ENCODE measurements at regions not wholly inside any gene's neighbourhood (a gene's known extent, or its start where the extent isn't known, plus 50 kb on each side); places are given as distances from the start of the nearest gene placed in this dataset.
A peak's percentile ranks its signal among the peaks of the same experiment; 100 is the strongest.

DNA sequence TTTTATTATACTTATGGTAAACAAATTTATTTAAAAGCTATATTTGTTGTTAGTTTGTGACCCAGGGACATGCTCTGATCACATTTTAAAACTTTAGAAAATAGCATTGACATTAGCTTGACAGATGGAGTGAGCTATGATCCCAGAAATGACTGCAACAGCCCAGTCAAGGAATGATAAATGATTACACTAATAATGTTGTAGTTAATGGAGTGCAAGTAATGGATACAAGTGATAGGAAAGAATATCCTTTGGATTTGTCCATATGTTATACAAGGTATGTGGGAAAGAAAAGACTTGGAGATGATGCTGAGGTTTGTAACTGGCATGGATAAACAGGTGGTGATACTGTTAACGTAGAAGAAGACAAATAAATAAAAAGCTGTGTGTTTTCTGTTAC, 1908.7 kb downstream of the MRPL39 start:
- TF ChIP-seq CTCF (IDR thresholded peaks at IDR 0.05; ENCODE audit: low read length) (no peak), EZH2phosphoT487 (IDR thresholded peaks at IDR 0.05; ENCODE audit: low read length) (no peak)
- no peak overlapping the region for H3K4me2 ChIP-seq (ENCODE audit: low read depth, low read length)
- H3K9me3 ChIP-seq (replicated peaks; ENCODE audit: insufficient read depth, low read length), result no peaks in the 10 kb centered on the region
- no peak overlapping the region for H2AFZ ChIP-seq (ENCODE audit: low read length)
- no peaks in the 10 kb centered on the region for H3K79me2 ChIP-seq (ENCODE audit: low read length)
- H3K4me1 ChIP-seq (ENCODE audit: low read length), result no peaks in the 10 kb centered on the region
- no peaks in the 10 kb centered on the region for H3F3A ChIP-seq (ENCODE audit: insufficient read depth, low read length)
- no peak overlapping the region for H3K9ac ChIP-seq (ENCODE audit: low read length)
- no peak overlapping the region for H3K4me3 ChIP-seq (ENCODE audit: low read length)
- no peaks in the 10 kb centered on the region for H3K27me3 ChIP-seq (replicated peaks; ENCODE audit: insufficient read depth, low read length)
- no peaks in the 10 kb centered on the region for H4K20me1 ChIP-seq (ENCODE audit: insufficient read depth, low read length)
- H3K27ac ChIP-seq (ENCODE audit: low read length), result no peak overlapping the region
- H3K9me2 ChIP-seq (replicated peaks; ENCODE audit: insufficient read depth, low read length), result no peaks in the 10 kb centered on the region
- no peak for DNase-seq
- no peaks in the 10 kb centered on the region for H3K36me3 ChIP-seq (replicated peaks; ENCODE audit: insufficient read depth, low read length)

DNA sequence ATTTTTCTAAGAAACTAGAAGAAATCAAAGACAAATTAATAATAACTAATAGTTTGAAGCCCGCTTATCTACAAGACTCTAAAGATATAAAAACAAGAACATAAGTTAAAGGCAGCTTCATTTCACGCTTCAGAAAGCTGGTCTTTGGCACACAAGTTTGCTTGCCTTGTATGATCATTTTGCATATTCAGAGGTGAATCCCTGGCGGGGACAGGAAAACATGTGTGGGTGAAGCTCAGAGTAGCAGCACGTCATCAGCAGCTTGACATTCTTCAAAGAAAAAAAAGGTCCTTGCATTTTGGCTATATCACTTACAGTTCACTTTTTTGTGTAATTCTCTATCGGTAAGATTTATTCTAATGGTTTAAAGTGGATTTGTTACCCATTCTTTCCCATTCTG, 1911.8 kb downstream of the MRPL39 start:
- no peaks in the 10 kb centered on the region for H3K27me3 ChIP-seq (replicated peaks; ENCODE audit: insufficient read depth, low read length)
- no peak for DNase-seq
- H3K4me3 ChIP-seq (ENCODE audit: low read length), result no peak overlapping the region
- no peaks in the 10 kb centered on the region for H3K9me3 ChIP-seq (replicated peaks; ENCODE audit: insufficient read depth, low read length)
- no peak overlapping the region for H3K9ac ChIP-seq (ENCODE audit: low read length)
- H3K36me3 ChIP-seq (replicated peaks; ENCODE audit: insufficient read depth, low read length), result no peaks in the 10 kb centered on the region
- no peak overlapping the region for H3K27ac ChIP-seq (ENCODE audit: low read length)
- H2AFZ ChIP-seq (ENCODE audit: low read length), result no peak overlapping the region
- no peaks in the 10 kb centered on the region for H3K4me1 ChIP-seq (ENCODE audit: low read length)
- H3K79me2 ChIP-seq (ENCODE audit: low read length), result no peaks in the 10 kb centered on the region
- H3K4me2 ChIP-seq (ENCODE audit: low read depth, low read length), result no peak overlapping the region
- no peak for TF ChIP-seq EZH2 (optimal IDR thresholded peaks at IDR 0.05; ENCODE audit: low read depth, low read length)
- no peaks in the 10 kb centered on the region for H3K9me2 ChIP-seq (replicated peaks; ENCODE audit: insufficient read depth, low read length)
- no peaks in the 10 kb centered on the region for H3F3A ChIP-seq (ENCODE audit: insufficient read depth, low read length)
- no peaks in the 10 kb centered on the region for H4K20me1 ChIP-seq (ENCODE audit: insufficient read depth, low read length)

DNA sequence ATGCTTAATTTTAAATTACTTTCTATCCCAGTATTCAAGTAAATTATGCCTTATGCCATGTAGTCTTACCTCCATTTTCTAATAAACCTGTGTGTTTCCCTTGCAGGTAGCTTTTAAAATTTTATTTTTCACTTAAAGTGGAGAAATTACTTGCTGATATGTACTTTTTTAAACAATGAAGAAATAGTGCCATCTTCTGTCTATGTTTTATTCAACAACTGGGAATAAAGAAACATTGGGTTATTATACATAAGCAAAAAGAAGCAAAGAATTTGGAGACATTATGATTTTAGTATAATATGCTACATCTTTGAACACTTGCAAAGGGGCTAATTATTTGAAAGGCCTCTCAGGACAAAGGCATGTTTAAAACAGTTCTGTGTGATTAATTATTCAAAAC, 1912.9 kb downstream of the MRPL39 start:
- no peaks in the 10 kb centered on the region for H3F3A ChIP-seq (ENCODE audit: insufficient read depth, low read length)
- H4K20me1 ChIP-seq (ENCODE audit: insufficient read depth, low read length), result no peaks in the 10 kb centered on the region
- H3K36me3 ChIP-seq (replicated peaks; ENCODE audit: insufficient read depth, low read length), result no peaks in the 10 kb centered on the region
- TF ChIP-seq EZH2phosphoT487 (IDR thresholded peaks at IDR 0.05; ENCODE audit: low read length), result no peak
- TF ChIP-seq CTCF (IDR thresholded peaks at IDR 0.05; ENCODE audit: low read length), result peak; percentile 24
- TF ChIP-seq EZH2 (optimal IDR thresholded peaks at IDR 0.05; ENCODE audit: low read depth, low read length), result no peak
- no peak overlapping the region for H3K9ac ChIP-seq (ENCODE audit: low read length)
- no peaks in the 10 kb centered on the region for H3K4me1 ChIP-seq (ENCODE audit: low read length)
- no peak overlapping the region for H2AFZ ChIP-seq (ENCODE audit: low read length)
- H3K27me3 ChIP-seq (replicated peaks; ENCODE audit: insufficient read depth, low read length), result no peaks in the 10 kb centered on the region
- H3K9me3 ChIP-seq (replicated peaks; ENCODE audit: insufficient read depth, low read length), result no peaks in the 10 kb centered on the region
- DNase-seq, result no peak
- no peaks in the 10 kb centered on the region for H3K79me2 ChIP-seq (ENCODE audit: low read length)
- no peak overlapping the region for H3K4me2 ChIP-seq (ENCODE audit: low read depth, low read length)
- no peak overlapping the region for H3K27ac ChIP-seq (ENCODE audit: low read length)
- no peaks in the 10 kb centered on the region for H3K9me2 ChIP-seq (replicated peaks; ENCODE audit: insufficient read depth, low read length)
- H3K4me3 ChIP-seq (ENCODE audit: low read length), result no peak overlapping the region

DNA sequence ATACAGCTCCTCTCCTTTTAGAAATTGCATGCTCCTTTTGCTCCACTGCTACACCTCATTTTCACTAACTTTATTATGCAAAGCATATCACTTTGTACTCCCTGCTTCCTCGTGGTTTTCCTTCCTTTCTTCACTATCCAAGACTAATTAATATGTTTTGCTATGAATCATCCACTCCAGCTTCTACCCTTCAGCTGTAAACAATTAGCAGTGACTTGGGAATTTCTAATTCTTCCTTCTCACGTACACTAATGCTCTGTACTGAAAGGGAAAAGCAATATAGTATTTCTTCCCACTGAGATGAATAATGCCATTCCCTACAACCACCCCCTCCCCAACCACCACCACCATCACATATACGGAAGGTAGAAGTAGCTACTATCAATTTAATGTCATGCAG, 1917.0 kb downstream of the MRPL39 start:
- H3K79me2 ChIP-seq (ENCODE audit: low read length), result no peaks in the 10 kb centered on the region
- no peaks in the 10 kb centered on the region for H3K27me3 ChIP-seq (replicated peaks; ENCODE audit: insufficient read depth, low read length)
- no peak overlapping the region for H3K9ac ChIP-seq (ENCODE audit: low read length)

More for the DNA sequence above, 1917.0 kb downstream of the MRPL39 start:
- no peak overlapping the region for H3K4me3 ChIP-seq (ENCODE audit: low read length)
- no peaks in the 10 kb centered on the region for H3K9me2 ChIP-seq (replicated peaks; ENCODE audit: insufficient read depth, low read length)
- no peak overlapping the region for H2AFZ ChIP-seq (ENCODE audit: low read length)
- no peaks in the 10 kb centered on the region for H3K4me1 ChIP-seq (ENCODE audit: low read length)
- no peaks in the 10 kb centered on the region for H3F3A ChIP-seq (ENCODE audit: insufficient read depth, low read length)
- no peak overlapping the region for H3K4me2 ChIP-seq (ENCODE audit: low read depth, low read length)
- DNase-seq, result no peak
- no peaks in the 10 kb centered on the region for H4K20me1 ChIP-seq (ENCODE audit: insufficient read depth, low read length)
- no peaks in the 10 kb centered on the region for H3K36me3 ChIP-seq (replicated peaks; ENCODE audit: insufficient read depth, low read length)
- no peak overlapping the region for H3K27ac ChIP-seq (ENCODE audit: low read length)
- no peaks in the 10 kb centered on the region for H3K9me3 ChIP-seq (replicated peaks; ENCODE audit: insufficient read depth, low read length)
- TF ChIP-seq EZH2 (optimal IDR thresholded peaks at IDR 0.05; ENCODE audit: low read depth, low read length) (no peak), CTCF (IDR thresholded peaks at IDR 0.05; ENCODE audit: low read length) (no peak), EZH2phosphoT487 (IDR thresholded peaks at IDR 0.05; ENCODE audit: low read length) (no peak)
